HEK293 (cell line): ENCODE measurements at regions not wholly inside any gene's neighbourhood (a gene's known extent, or its start where the extent isn't known, plus 50 kb on each side); places are given as distances from the start of the nearest gene placed in this dataset.

Experiments used
- GFI1B ChIP-seq: fragments of 450-650 bp; formaldehyde crosslinking; IDR thresholded peaks from 2 replicates; pipeline ENCODE4 v1.5.1; 2016; ENCODE audit warnings: missing biosample characterization, missing genetic modification characterization
- IKZF3 ChIP-seq: fragments of 450-650 bp; IDR thresholded peaks from 2 replicates; pipeline ENCODE4 v1.5.0; 2018; ENCODE audit warnings: missing biosample characterization, mild to moderate bottlenecking, missing genetic modification characterization, moderate library complexity
- KLF10 ChIP-seq: fragments of 450-650 bp; IDR thresholded peaks from 2 replicates; pipeline ENCODE4 v1.5.1; 2018; ENCODE audit warnings: missing biosample characterization, mild to moderate bottlenecking, missing genetic modification characterization
- KLF7 ChIP-seq: fragments of 450-650 bp; formaldehyde crosslinking; IDR thresholded peaks from 2 replicates; pipeline ENCODE4 v1.5.1; 2016; ENCODE audit warnings: missing biosample characterization, missing genetic modification characterization, borderline replicate concordance
- WT1 ChIP-seq: fragments of 450-650 bp; formaldehyde crosslinking; IDR thresholded peaks from 2 replicates; pipeline ENCODE4 v1.5.1; 2016; ENCODE audit warnings: missing biosample characterization, missing genetic modification characterization
- YY1 ChIP-seq: fragments of 450-650 bp; formaldehyde crosslinking; IDR thresholded peaks from 2 replicates; pipeline ENCODE4 v1.5.1; 2018; ENCODE audit warnings: missing biosample characterization, missing genetic modification characterization
- ZFP37 ChIP-seq: fragments of 450-650 bp; formaldehyde crosslinking; IDR thresholded peaks from 2 replicates; pipeline ENCODE4 v1.5.1; 2016; ENCODE audit warnings: missing biosample characterization, missing genetic modification characterization
- ZIC2 ChIP-seq: fragments of 450-650 bp; formaldehyde crosslinking; IDR thresholded peaks from 2 replicates; pipeline ENCODE4 v1.5.1; 2016; ENCODE audit warnings: missing biosample characterization, missing genetic modification characterization
- ZNF10 ChIP-seq: fragments of 450-650 bp; formaldehyde crosslinking; IDR thresholded peaks from 2 replicates; pipeline ENCODE4 v1.5.1; 2017; ENCODE audit warnings: missing biosample characterization, missing genetic modification characterization
- ZNF133 ChIP-seq: fragments of 450-650 bp; formaldehyde crosslinking; IDR thresholded peaks from 2 replicates; pipeline ENCODE4 v1.5.1; 2016; ENCODE audit warnings: missing biosample characterization, missing genetic modification characterization
- ZNF423 ChIP-seq: fragments of 450-650 bp; formaldehyde crosslinking; IDR thresholded peaks from 2 replicates; pipeline ENCODE4 v1.5.1; 2016; ENCODE audit warnings: missing biosample characterization, missing genetic modification characterization
- ZNF473 ChIP-seq: fragments of 450-650 bp; formaldehyde crosslinking; IDR thresholded peaks from 2 replicates; pipeline ENCODE4 v1.5.1; 2017; ENCODE audit warnings: missing biosample characterization, missing genetic modification characterization
- ZNF596 ChIP-seq: fragments of 450-650 bp; IDR thresholded peaks from 2 replicates; pipeline ENCODE4 v1.5.0; 2018; ENCODE audit warnings: missing biosample characterization, mild to moderate bottlenecking, missing genetic modification characterization, moderate library complexity
- ZNF600 ChIP-seq: fragments of 450-650 bp; formaldehyde crosslinking; IDR thresholded peaks from 2 replicates; pipeline ENCODE4 v1.5.1; 2016; ENCODE audit warnings: missing biosample characterization, missing genetic modification characterization
- ZNF660 ChIP-seq: fragments of 450-650 bp; IDR thresholded peaks from 2 replicates; pipeline ENCODE4 v1.5.1; 2018; ENCODE audit warnings: missing biosample characterization, mild to moderate bottlenecking, missing genetic modification characterization
- TF ChIP-seq, protein P1 (sequence below): fragments of 450-650 bp; formaldehyde crosslinking; IDR thresholded peaks from 2 replicates; pipeline ENCODE4 v1.5.1; 2016; ENCODE audit warnings: missing biosample characterization, missing genetic modification characterization
- TF ChIP-seq, protein P2 (sequence below): fragments of 450-650 bp; IDR thresholded peaks from 2 replicates; pipeline ENCODE4 v1.5.1; 2018; ENCODE audit warnings: missing biosample characterization, mild to moderate bottlenecking, missing genetic modification characterization
- TF ChIP-seq, protein P3 (sequence below): fragments of 450-650 bp; formaldehyde crosslinking; IDR thresholded peaks from 2 replicates; pipeline ENCODE4 v1.5.1; 2016; ENCODE audit warnings: missing biosample characterization, missing genetic modification characterization
- TF ChIP-seq, protein P4 (sequence below): fragments of 450-650 bp; IDR thresholded peaks from 2 replicates; pipeline ENCODE4 v1.5.1; 2018; ENCODE audit warnings: missing biosample characterization, missing genetic modification characterization
- TF ChIP-seq, protein P5 (sequence below): fragments of 450-650 bp; formaldehyde crosslinking; IDR thresholded peaks from 2 replicates; pipeline ENCODE4 v1.5.1; 2017; ENCODE audit warnings: missing biosample characterization, missing genetic modification characterization
- TF ChIP-seq, protein P6 (sequence below): fragments of 450-650 bp; formaldehyde crosslinking; IDR thresholded peaks from 2 replicates; pipeline ENCODE4 v1.5.1; 2017; ENCODE audit warnings: missing biosample characterization, mild to moderate bottlenecking, missing genetic modification characterization, moderate library complexity
- TF ChIP-seq, protein P7 (sequence below): fragments of 450-650 bp; formaldehyde crosslinking; IDR thresholded peaks from 2 replicates; pipeline ENCODE4 v1.5.1; 2017; ENCODE audit warnings: missing biosample characterization, missing genetic modification characterization
- TF ChIP-seq, protein P8 (sequence below): fragments of 450-650 bp; formaldehyde crosslinking; IDR thresholded peaks from 2 replicates; pipeline ENCODE4 v1.5.1; 2016; ENCODE audit warnings: missing biosample characterization, missing genetic modification characterization

DNA sequence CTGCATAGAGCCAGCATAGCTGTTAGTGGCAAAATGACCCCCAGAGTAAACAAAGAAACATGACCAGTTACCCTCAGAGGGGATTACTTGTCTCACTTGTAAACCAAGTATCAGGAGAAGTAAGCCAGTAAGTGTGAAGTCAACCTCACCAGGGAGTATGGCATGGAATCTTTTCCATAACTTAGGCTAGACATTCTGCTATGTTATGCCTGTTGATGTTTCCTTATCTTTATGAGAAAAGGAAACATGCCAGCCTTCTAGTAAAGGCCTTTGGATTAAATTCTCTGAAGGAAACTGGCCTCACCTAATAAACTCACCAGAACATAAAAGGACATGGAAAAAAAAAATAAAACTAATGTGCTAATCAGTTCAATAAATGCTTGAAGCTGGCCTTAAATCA lies 87.7 kb downstream of the SEM1 start (continued):
- TF ChIP-seq, protein P1, sequence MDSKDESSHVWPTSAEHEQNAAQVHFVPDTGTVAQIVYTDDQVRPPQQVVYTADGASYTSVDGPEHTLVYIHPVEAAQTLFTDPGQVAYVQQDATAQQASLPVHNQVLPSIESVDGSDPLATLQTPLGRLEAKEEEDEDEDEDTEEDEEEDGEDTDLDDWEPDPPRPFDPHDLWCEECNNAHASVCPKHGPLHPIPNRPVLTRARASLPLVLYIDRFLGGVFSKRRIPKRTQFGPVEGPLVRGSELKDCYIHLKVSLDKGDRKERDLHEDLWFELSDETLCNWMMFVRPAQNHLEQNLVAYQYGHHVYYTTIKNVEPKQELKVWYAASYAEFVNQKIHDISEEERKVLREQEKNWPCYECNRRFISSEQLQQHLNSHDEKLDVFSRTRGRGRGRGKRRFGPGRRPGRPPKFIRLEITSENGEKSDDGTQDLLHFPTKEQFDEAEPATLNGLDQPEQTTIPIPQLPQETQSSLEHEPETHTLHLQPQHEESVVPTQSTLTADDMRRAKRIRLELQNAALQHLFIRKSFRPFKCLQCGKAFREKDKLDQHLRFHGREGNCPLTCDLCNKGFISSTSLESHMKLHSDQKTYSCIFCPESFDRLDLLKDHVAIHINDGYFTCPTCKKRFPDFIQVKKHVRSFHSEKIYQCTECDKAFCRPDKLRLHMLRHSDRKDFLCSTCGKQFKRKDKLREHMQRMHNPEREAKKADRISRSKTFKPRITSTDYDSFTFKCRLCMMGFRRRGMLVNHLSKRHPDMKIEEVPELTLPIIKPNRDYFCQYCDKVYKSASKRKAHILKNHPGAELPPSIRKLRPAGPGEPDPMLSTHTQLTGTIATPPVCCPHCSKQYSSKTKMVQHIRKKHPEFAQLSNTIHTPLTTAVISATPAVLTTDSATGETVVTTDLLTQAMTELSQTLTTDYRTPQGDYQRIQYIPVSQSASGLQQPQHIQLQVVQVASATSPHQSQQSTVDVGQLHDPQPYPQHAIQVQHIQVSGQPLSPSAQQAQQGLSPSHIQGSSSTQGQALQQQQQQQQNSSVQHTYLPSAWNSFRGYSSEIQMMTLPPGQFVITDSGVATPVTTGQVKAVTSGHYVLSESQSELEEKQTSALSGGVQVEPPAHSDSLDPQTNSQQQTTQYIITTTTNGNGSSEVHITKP (tag by site-specific recombination): 0 out of 2 replicates have a peak, but pooled peaks have one; percentile 8
- TF ChIP-seq KLF7: 0 out of 2 replicates have a peak, but pooled peaks have one; percentile 11
- peak; percentile 21; the same call in 1 of the 2 replicates for TF ChIP-seq IKZF3
- TF ChIP-seq, protein P2, sequence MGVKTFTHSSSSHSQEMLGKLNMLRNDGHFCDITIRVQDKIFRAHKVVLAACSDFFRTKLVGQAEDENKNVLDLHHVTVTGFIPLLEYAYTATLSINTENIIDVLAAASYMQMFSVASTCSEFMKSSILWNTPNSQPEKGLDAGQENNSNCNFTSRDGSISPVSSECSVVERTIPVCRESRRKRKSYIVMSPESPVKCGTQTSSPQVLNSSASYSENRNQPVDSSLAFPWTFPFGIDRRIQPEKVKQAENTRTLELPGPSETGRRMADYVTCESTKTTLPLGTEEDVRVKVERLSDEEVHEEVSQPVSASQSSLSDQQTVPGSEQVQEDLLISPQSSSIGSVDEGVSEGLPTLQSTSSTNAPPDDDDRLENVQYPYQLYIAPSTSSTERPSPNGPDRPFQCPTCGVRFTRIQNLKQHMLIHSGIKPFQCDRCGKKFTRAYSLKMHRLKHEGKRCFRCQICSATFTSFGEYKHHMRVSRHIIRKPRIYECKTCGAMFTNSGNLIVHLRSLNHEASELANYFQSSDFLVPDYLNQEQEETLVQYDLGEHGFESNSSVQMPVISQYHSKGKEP (tag by site-specific recombination): peak; percentile 75; the same call in 1 of the 2 replicates
- peak; percentile 25; the same call in 1 of the 2 replicates for TF ChIP-seq ZIC2 (tag by site-specific recombination)
- TF ChIP-seq, protein P3, sequence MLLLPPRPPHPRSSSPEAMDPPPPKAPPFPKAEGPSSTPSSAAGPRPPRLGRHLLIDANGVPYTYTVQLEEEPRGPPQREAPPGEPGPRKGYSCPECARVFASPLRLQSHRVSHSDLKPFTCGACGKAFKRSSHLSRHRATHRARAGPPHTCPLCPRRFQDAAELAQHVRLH (tag by site-specific recombination): peak; percentile 95
- TF ChIP-seq YY1 (tag by site-specific recombination): 0 out of 2 replicates have a peak, but pooled peaks have one; percentile 31
- TF ChIP-seq, protein P4, sequence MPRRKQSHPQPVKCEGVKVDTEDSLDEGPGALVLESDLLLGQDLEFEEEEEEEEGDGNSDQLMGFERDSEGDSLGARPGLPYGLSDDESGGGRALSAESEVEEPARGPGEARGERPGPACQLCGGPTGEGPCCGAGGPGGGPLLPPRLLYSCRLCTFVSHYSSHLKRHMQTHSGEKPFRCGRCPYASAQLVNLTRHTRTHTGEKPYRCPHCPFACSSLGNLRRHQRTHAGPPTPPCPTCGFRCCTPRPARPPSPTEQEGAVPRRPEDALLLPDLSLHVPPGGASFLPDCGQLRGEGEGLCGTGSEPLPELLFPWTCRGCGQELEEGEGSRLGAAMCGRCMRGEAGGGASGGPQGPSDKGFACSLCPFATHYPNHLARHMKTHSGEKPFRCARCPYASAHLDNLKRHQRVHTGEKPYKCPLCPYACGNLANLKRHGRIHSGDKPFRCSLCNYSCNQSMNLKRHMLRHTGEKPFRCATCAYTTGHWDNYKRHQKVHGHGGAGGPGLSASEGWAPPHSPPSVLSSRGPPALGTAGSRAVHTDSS (tag by site-specific recombination): 0 out of 2 replicates have a peak, but pooled peaks have one; percentile 7
- TF ChIP-seq, protein P5, sequence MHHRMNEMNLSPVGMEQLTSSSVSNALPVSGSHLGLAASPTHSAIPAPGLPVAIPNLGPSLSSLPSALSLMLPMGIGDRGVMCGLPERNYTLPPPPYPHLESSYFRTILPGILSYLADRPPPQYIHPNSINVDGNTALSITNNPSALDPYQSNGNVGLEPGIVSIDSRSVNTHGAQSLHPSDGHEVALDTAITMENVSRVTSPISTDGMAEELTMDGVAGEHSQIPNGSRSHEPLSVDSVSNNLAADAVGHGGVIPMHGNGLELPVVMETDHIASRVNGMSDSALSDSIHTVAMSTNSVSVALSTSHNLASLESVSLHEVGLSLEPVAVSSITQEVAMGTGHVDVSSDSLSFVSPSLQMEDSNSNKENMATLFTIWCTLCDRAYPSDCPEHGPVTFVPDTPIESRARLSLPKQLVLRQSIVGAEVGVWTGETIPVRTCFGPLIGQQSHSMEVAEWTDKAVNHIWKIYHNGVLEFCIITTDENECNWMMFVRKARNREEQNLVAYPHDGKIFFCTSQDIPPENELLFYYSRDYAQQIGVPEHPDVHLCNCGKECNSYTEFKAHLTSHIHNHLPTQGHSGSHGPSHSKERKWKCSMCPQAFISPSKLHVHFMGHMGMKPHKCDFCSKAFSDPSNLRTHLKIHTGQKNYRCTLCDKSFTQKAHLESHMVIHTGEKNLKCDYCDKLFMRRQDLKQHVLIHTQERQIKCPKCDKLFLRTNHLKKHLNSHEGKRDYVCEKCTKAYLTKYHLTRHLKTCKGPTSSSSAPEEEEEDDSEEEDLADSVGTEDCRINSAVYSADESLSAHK (tag by site-specific recombination): peak; percentile 96
- no peak for TF ChIP-seq ZNF660 (tag by site-specific recombination)
- TF ChIP-seq ZNF10: peak; percentile 92
- TF ChIP-seq, protein P6, sequence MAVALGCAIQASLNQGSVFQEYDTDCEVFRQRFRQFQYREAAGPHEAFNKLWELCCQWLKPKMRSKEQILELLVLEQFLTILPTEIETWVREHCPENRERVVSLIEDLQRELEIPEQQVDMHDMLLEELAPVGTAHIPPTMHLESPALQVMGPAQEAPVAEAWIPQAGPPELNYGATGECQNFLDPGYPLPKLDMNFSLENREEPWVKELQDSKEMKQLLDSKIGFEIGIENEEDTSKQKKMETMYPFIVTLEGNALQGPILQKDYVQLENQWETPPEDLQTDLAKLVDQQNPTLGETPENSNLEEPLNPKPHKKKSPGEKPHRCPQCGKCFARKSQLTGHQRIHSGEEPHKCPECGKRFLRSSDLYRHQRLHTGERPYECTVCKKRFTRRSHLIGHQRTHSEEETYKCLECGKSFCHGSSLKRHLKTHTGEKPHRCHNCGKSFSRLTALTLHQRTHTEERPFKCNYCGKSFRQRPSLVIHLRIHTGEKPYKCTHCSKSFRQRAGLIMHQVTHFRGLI (tag by site-specific recombination): no peak
- TF ChIP-seq, protein P7, sequence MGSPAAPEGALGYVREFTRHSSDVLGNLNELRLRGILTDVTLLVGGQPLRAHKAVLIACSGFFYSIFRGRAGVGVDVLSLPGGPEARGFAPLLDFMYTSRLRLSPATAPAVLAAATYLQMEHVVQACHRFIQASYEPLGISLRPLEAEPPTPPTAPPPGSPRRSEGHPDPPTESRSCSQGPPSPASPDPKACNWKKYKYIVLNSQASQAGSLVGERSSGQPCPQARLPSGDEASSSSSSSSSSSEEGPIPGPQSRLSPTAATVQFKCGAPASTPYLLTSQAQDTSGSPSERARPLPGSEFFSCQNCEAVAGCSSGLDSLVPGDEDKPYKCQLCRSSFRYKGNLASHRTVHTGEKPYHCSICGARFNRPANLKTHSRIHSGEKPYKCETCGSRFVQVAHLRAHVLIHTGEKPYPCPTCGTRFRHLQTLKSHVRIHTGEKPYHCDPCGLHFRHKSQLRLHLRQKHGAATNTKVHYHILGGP (tag by site-specific recombination): peak; percentile 96
- no peak for TF ChIP-seq ZNF133 (tag by site-specific recombination)
- peak; percentile 71; the same call in 1 of the 2 replicates for TF ChIP-seq ZNF423 (tag by site-specific recombination)
- TF ChIP-seq ZNF473 (tag by site-specific recombination): no peak
- 0 out of 2 replicates have a peak, but pooled peaks have one; percentile 42 for TF ChIP-seq GFI1B (tag by site-specific recombination)
- TF ChIP-seq ZFP37 (tag by site-specific recombination): no peak
- TF ChIP-seq WT1 (tag by site-specific recombination): peak; percentile 17; the same call in 1 of the 2 replicates
- TF ChIP-seq, protein P8, sequence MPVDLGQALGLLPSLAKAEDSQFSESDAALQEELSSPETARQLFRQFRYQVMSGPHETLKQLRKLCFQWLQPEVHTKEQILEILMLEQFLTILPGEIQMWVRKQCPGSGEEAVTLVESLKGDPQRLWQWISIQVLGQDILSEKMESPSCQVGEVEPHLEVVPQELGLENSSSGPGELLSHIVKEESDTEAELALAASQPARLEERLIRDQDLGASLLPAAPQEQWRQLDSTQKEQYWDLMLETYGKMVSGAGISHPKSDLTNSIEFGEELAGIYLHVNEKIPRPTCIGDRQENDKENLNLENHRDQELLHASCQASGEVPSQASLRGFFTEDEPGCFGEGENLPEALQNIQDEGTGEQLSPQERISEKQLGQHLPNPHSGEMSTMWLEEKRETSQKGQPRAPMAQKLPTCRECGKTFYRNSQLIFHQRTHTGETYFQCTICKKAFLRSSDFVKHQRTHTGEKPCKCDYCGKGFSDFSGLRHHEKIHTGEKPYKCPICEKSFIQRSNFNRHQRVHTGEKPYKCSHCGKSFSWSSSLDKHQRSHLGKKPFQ (tag by site-specific recombination): peak; percentile 97
- TF ChIP-seq ZNF600 (tag by site-specific recombination): 0 out of 2 replicates have a peak, but pooled peaks have one; percentile 51
- TF ChIP-seq KLF10 (tag by site-specific recombination): no peak
- TF ChIP-seq ZNF596 (tag by site-specific recombination): 0 out of 2 replicates have a peak, but pooled peaks have one; percentile 37
